Retinal pigment epithelial cell (primary cell): ENCODE measurements at regions not wholly inside any gene's neighbourhood (a gene's known extent, or its start where the extent isn't known, plus 50 kb on each side); places are given as distances from the start of the nearest gene placed in this dataset.

ENCODE experiments used
- DNase-seq: peaks from one replicate; pipeline ENCODE4 v3.0.0-alpha.2; 2010; ENCODE audit warnings: low read depth
- H3K4me3 ChIP-seq: 2 replicates; pipeline ENCODE4 v1.5.1; 2011; ENCODE audit warnings: mild to moderate bottlenecking, low read length, control low read depth, moderate library complexity
- CTCF ChIP-seq: conservative IDR thresholded peaks from 2 replicates; pipeline ENCODE4 v1.5.1; 2011; ENCODE audit warnings: low read depth, low read length, control low read depth, inconsistent platforms

- H3K4me3 ChIP-seq = no peak overlapping the region
- no peak for DNase-seq
- no peak for TF ChIP-seq CTCF
Measured at GRCh38 chr17:13374203-13375143, 227.3 kb downstream of the HS3ST3A1 start.

GRCh38 chr17:13372432-13372831 is 229.3 kb downstream of the HS3ST3A1 start:
- no peak for TF ChIP-seq CTCF
- H3K4me3 ChIP-seq = no peak overlapping the region
- no peak for DNase-seq

GRCh38 chr17:13367154-13367553 is 234.6 kb downstream of the HS3ST3A1 start:
- no peak for TF ChIP-seq CTCF
- no peak for DNase-seq
- H3K4me3 ChIP-seq = no peak overlapping the region

GRCh38 chr17:13365331-13365730 is 236.4 kb downstream of the HS3ST3A1 start:
- no peak for DNase-seq
- TF ChIP-seq CTCF = no peak
- no peak overlapping the region for H3K4me3 ChIP-seq

- H3K4me3 ChIP-seq = no peak overlapping the region
- no peak for TF ChIP-seq CTCF
- no peak for DNase-seq
Measured at GRCh38 chr17:13363771-13364170, 238.0 kb downstream of the HS3ST3A1 start.

GRCh38 chr17:13362341-13363122 is 239.2 kb downstream of the HS3ST3A1 start:
- no peak overlapping the region for H3K4me3 ChIP-seq
- no peak for TF ChIP-seq CTCF
- DNase-seq = no peak
